Forelimb muscle (tissue), 1 donor: ENCODE measurements at regions not wholly inside any gene's neighbourhood (a gene's known extent, or its start where the extent isn't known, plus 50 kb on each side); places are given as distances from the start of the nearest gene placed in this dataset.
A peak's percentile ranks its signal among the peaks of the same experiment; 100 is the strongest.

Experiments
- DNase-seq: peaks from one replicate; pipeline ENCODE4 v3.0.0-alpha.2; 2013; ENCODE audit warnings: low read depth

GRCh38 chr11:131121426-131122333 is 205.4 kb upstream of the SNX19 start:
- no peak for DNase-seq

- DNase-seq = no peak
Observed at GRCh38 chr11:131122448-131122847, 206.2 kb upstream of the SNX19 start.

- no peak for DNase-seq
Observed at GRCh38 chr11:131129474-131129873, 213.2 kb upstream of the SNX19 start.

GRCh38 chr11:131135611-131136010 is 219.3 kb upstream of the SNX19 start:
- no peak for DNase-seq

GRCh38 chr11:131136486-131136885 is 220.2 kb upstream of the SNX19 start:
- no peak for DNase-seq

- no peak for DNase-seq
Observed at GRCh38 chr11:131137046-131137445, 220.8 kb upstream of the SNX19 start.

GRCh38 chr11:131138731-131139130 is 222.5 kb upstream of the SNX19 start:
- no peak for DNase-seq

GRCh38 chr11:131145791-131146190 is 224.6 kb upstream of the NTM start:
- DNase-seq = no peak

GRCh38 chr11:131146827-131147490 is 223.5 kb upstream of the NTM start:
- no peak for DNase-seq

- no peak for DNase-seq
Observed at GRCh38 chr11:131154351-131154750, 216.1 kb upstream of the NTM start.

GRCh38 chr11:131157678-131158077 is 212.7 kb upstream of the NTM start:
- no peak for DNase-seq

- no peak for DNase-seq
Observed at GRCh38 chr11:131160846-131161245, 209.6 kb upstream of the NTM start.

- DNase-seq = no peak
Observed at GRCh38 chr11:131163613-131164012, 206.8 kb upstream of the NTM start.

- no peak for DNase-seq
Observed at GRCh38 chr11:131165036-131165435, 205.4 kb upstream of the NTM start.

- no peak for DNase-seq
Observed at GRCh38 chr11:131168839-131169713, 201.3 kb upstream of the NTM start.

GRCh38 chr11:131172011-131172410 is 198.4 kb upstream of the NTM start:
- DNase-seq = no peak

GRCh38 chr11:131178020-131178419 is 192.4 kb upstream of the NTM start:
- DNase-seq = no peak

GRCh38 chr11:131178596-131178995 is 191.8 kb upstream of the NTM start:
- DNase-seq = peak; percentile 51

GRCh38 chr11:131179836-131180235 is 190.6 kb upstream of the NTM start:
- no peak for DNase-seq

- DNase-seq = no peak
Observed at GRCh38 chr11:131185915-131186314, 184.5 kb upstream of the NTM start.

- DNase-seq = no peak
Observed at GRCh38 chr11:131186629-131187101, 183.8 kb upstream of the NTM start.

- DNase-seq = no peak
Observed at GRCh38 chr11:131190446-131190845, 180.0 kb upstream of the NTM start.
